HCT116 (cell line): ENCODE measurements at regions not wholly inside any gene's neighbourhood (a gene's known extent, or its start where the extent isn't known, plus 50 kb on each side); places are given as distances from the start of the nearest gene placed in this dataset.

Experiments used
- CTCF ChIP-seq, 3 experiments: fragments of 200-600 bp in 1 of 3; sonication (generic) in 1 of 3; IDR thresholded peaks in 2 of 3; conservative IDR thresholded peaks in 1 of 3; 2 replicates each; pipeline ENCODE4 v1.5.1; 2012 to 2017; ENCODE audit warnings: low read depth in 2 of 3, low read length in 2 of 3, antibody characterized with exemption in 1 of 3, borderline replicate concordance in 1 of 3, control low read depth in 1 of 3, mild to moderate bottlenecking in 1 of 3, mixed read lengths in 1 of 3, mixed run types in 1 of 3, moderate library complexity in 1 of 3; ENCODE audit not compliant: insufficient read depth in 1 of 3
- POLR2A ChIP-seq: IDR thresholded peaks from 2 replicates; pipeline ENCODE4 v1.7.0; 2011; ENCODE audit warnings: borderline replicate concordance; ENCODE audit not compliant: insufficient read depth, insufficient read length; ENCODE audit errors: extremely low read depth
- SP1 ChIP-seq: IDR thresholded peaks from 2 replicates; pipeline ENCODE4 v1.6.1; 2012; ENCODE audit warnings: low read depth
- TCF7L2 ChIP-seq: IDR thresholded peaks from 2 replicates; pipeline ENCODE4 v1.7.0; 2011; ENCODE audit warnings: borderline replicate concordance, inconsistent platforms; ENCODE audit not compliant: insufficient read depth, insufficient read length; ENCODE audit errors: extremely low read depth

- TF ChIP-seq SP1 (no peak), POLR2A (no peak), CTCF (IDR thresholded peaks at IDR 0.05 in 2 of 3, conservative IDR thresholded peaks at IDR 0.05 in 1 of 3; ENCODE audit: borderline replicate concordance in 1 of 3, insufficient read depth in 1 of 3, low read depth in 2 of 3, low read length in 2 of 3) (no peak), TCF7L2 (no peak)
These were observed 120.2 kb upstream of the GK2 start for GRCh38 chr4:79528241-79528706.
